ENCODE measurements at regions not wholly inside any gene's neighbourhood (a gene's known extent, or its start where the extent isn't known, plus 50 kb on each side); places are given as distances from the start of the nearest gene placed in this dataset.

DNA sequence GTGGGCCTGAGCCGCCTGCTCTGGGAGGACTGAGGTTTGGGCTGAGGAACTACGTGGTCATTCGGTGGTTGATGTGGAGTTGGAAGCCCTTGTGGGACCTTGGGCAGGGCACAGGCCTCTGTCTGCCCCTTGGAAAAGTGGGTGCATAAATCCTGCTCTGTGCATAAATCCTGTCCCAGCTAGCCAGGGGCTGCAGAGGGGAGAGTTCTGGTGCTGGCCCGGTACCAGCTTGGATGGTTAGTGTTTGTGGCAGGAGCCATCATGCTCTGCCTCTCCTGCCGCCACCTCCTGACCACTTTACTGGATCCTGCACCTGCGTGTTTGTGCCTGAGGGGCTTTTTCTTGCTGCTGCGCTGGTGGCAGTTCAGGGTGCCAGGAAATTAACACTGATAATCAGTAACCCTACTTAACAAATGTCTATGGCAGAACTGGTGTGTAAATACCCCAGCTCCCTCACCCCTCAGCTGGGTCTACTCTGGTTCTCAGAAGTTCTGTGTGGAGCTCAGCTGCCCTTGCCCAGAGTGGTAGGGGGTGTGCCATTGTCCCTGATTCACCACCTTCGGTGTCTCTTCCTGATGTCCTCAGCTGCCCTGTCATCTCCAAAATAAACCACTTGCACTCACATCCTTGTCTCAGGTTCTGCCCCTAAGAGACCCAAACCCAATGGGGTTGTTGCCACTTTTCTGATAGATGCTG is 156.8 kb downstream of the GLI2 start:
- TF ChIP-seq, protein P1, sequence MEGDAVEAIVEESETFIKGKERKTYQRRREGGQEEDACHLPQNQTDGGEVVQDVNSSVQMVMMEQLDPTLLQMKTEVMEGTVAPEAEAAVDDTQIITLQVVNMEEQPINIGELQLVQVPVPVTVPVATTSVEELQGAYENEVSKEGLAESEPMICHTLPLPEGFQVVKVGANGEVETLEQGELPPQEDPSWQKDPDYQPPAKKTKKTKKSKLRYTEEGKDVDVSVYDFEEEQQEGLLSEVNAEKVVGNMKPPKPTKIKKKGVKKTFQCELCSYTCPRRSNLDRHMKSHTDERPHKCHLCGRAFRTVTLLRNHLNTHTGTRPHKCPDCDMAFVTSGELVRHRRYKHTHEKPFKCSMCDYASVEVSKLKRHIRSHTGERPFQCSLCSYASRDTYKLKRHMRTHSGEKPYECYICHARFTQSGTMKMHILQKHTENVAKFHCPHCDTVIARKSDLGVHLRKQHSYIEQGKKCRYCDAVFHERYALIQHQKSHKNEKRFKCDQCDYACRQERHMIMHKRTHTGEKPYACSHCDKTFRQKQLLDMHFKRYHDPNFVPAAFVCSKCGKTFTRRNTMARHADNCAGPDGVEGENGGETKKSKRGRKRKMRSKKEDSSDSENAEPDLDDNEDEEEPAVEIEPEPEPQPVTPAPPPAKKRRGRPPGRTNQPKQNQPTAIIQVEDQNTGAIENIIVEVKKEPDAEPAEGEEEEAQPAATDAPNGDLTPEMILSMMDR (IDR thresholded peaks at IDR 0.05) = no peak
- TF ChIP-seq POLR2A (IDR thresholded peaks at IDR 0.05) = no peak
- TF ChIP-seq EP300 (IDR thresholded peaks at IDR 0.05) = no peak

All from ovary (tissue), 3 donors.